HL-60 (cell line): ENCODE measurements at regions not wholly inside any gene's neighbourhood (a gene's known extent, or its start where the extent isn't known, plus 50 kb on each side); places are given as distances from the start of the nearest gene placed in this dataset.

Source experiments
- DNase-seq, 2 experiments: peaks; one replicate each; pipeline ENCODE4 v3.0.0-alpha.2; 2010 to 2020; ENCODE audit warnings: low read depth in 1 of 2, low spot score in 1 of 2
- H3K27ac ChIP-seq: fragments of 250-450 bp; sonication (Bioruptor Pico); replicated peaks from 2 replicates; pipeline ENCODE4 v1.5.1; 2020; ENCODE audit warnings: mild to moderate bottlenecking, moderate library complexity
- H3K27me3 ChIP-seq: fragments of 250-450 bp; sonication (Bioruptor Pico); 2 replicates; pipeline ENCODE4 v1.5.1; 2021; ENCODE audit warnings: mild to moderate bottlenecking, moderate library complexity; ENCODE audit not compliant: insufficient read depth, poor library complexity, severe bottlenecking
- H3K4me3 ChIP-seq: replicated peaks from 2 replicates; pipeline ENCODE4 v1.5.1; 2011; ENCODE audit warnings: mild to moderate bottlenecking, control low read depth, low read length; ENCODE audit not compliant: insufficient read depth
- GABPA ChIP-seq: IDR thresholded peaks from 2 replicates; pipeline ENCODE4 v1.6.1; 2012; ENCODE audit warnings: low read depth
- POLR2AphosphoS5 ChIP-seq: IDR thresholded peaks from 2 replicates; pipeline ENCODE4 v1.6.1; 2012; ENCODE audit warnings: low read depth
- REST ChIP-seq: IDR thresholded peaks from 2 replicates; pipeline ENCODE4 v1.6.1; 2012; ENCODE audit warnings: low read depth; ENCODE audit not compliant: insufficient replicate concordance
- SPI1 ChIP-seq: IDR thresholded peaks from 2 replicates; pipeline ENCODE4 v1.6.1; 2012; ENCODE audit warnings: low read depth, mild to moderate bottlenecking, borderline replicate concordance
- TF ChIP-seq, protein P1 (sequence below): IDR thresholded peaks from one replicate; pipeline ENCODE4 v1.5.1; 2011; ENCODE audit warnings: low read length, control low read depth, inconsistent platforms; ENCODE audit not compliant: insufficient read depth

DNA sequence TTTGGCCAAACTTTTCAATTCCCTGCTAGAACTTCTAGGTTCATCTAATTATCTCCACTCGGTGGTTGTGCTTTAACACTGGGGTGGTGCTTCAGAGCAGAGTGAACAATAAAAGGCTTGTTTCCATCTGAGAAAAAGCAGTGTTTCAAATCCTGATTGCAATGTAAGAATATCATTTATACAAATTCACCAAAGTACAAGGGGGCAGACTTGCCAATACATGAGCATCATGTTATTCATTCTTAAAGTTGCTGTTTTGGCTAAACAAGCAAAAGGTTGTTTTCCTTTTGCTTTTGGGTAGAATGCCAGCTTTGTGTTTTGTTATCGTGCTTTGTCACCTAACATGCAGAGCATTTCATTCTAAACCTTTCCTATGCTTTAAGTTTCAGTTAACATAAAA is 78.5 kb upstream of the UBAC2 start:
- DNase-seq = no peak
- Histone ChIP-seq H3K27me3 (peaks cover 24% of the 10 kb centered on the region), H3K4me3 (no peak overlapping the region), H3K27ac (no peak overlapping the region)
- TF ChIP-seq SPI1 (no peak), POLR2AphosphoS5 (no peak), REST (no peak), GABPA (no peak)
- TF ChIP-seq, protein P1, sequence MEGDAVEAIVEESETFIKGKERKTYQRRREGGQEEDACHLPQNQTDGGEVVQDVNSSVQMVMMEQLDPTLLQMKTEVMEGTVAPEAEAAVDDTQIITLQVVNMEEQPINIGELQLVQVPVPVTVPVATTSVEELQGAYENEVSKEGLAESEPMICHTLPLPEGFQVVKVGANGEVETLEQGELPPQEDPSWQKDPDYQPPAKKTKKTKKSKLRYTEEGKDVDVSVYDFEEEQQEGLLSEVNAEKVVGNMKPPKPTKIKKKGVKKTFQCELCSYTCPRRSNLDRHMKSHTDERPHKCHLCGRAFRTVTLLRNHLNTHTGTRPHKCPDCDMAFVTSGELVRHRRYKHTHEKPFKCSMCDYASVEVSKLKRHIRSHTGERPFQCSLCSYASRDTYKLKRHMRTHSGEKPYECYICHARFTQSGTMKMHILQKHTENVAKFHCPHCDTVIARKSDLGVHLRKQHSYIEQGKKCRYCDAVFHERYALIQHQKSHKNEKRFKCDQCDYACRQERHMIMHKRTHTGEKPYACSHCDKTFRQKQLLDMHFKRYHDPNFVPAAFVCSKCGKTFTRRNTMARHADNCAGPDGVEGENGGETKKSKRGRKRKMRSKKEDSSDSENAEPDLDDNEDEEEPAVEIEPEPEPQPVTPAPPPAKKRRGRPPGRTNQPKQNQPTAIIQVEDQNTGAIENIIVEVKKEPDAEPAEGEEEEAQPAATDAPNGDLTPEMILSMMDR = no peak

DNA sequence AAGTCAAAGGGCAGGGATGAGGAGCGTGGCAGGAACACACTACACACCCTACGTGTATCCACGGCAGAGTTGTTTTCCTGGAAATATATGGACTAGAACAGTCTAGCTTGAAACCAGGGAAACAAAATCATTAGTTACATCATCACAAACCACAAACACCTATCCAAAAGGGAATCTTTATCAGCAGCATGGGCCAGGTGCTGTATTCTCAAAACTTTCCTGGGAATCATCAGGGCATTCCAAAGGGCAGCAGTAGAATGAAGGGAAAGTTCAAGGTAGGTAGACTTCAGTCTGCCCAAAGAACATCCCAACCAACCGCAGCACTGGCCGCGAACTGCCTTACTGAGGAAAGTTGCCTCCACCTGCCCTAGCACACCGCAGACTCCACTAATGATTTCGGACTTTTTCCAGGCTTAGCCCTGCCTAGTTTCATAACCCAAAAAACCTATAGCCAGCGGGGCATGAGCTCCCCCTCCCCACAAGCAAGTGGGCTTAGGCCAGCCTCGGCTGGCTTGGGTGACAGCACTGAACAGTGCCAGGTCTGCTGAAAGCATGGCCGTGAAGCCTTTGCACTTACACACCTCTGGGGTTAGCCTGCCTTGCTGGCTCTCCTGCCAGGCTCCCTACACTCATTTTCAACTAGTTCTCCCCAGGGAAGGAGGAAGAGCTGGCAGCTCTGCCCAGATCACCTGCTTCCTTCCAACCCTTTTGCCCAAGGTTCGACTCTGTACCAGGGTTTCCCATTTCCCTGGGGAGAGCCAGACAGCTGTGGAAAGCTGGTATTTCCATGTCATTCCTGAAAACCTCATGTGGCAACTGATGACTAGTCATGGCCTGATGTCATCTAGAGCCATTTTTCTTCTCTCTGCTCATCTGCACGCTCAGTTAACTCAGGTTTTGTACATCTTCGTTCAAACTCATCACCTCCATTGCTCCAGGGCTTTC is 77.3 kb upstream of the UBAC2 start:
- peaks cover 24% of the 10 kb centered on the region for H3K27me3 ChIP-seq

GRCh38 chr13:99124046-99124400 is 76.6 kb upstream of the UBAC2 start:
- H3K27me3 ChIP-seq = peaks cover 26% of the 10 kb centered on the region
- H3K27ac ChIP-seq = no peak overlapping the region
- TF ChIP-seq, protein P1 = no peak
- TF ChIP-seq GABPA (no peak), POLR2AphosphoS5 (no peak), REST (no peak), SPI1 (no peak)
- no peak overlapping the region for H3K4me3 ChIP-seq
- no peak for DNase-seq

More for the DNA sequence above, 77.3 kb upstream of the UBAC2 start:
- no peak overlapping the region for H3K27ac ChIP-seq
- no peak for DNase-seq
- TF ChIP-seq SPI1 (no peak), POLR2AphosphoS5 (no peak), GABPA (no peak), REST (no peak)
- TF ChIP-seq, protein P1 = no peak
- H3K4me3 ChIP-seq = no peak overlapping the region
